Loucy (cell line): ENCODE measurements at regions not wholly inside any gene's neighbourhood (a gene's known extent, or its start where the extent isn't known, plus 50 kb on each side); places are given as distances from the start of the nearest gene placed in this dataset.

Experiments used
- CTCF ChIP-seq: fragments of 200-600 bp; sonication (generic); conservative IDR thresholded peaks from 2 replicates; pipeline ENCODE4 v1.5.1; 2014; ENCODE audit warnings: mild to moderate bottlenecking, antibody characterized with exemption, low read length
- EZH2phosphoT487 ChIP-seq: fragments of 200-600 bp; IDR thresholded peaks from 2 replicates; pipeline ENCODE4 v1.6.1; 2018; ENCODE audit warnings: antibody characterized with exemption, mild to moderate bottlenecking, moderate library complexity, borderline replicate concordance

GRCh38 chr15:39260391-39260790, 320.5 kb upstream of the THBS1 start:
- TF ChIP-seq CTCF (no peak), EZH2phosphoT487 (no peak)
